NOMO-1 treated with dmso at 0.1 percent for 144 hours (cell line): ENCODE measurements at regions not wholly inside any gene's neighbourhood (a gene's known extent, or its start where the extent isn't known, plus 50 kb on each side); places are given as distances from the start of the nearest gene placed in this dataset.

Experiments used
- DNase-seq: peaks from one replicate; lab custom pipeline; 2025; ENCODE audit not compliant: unreplicated experiment; lab: John Stamatoyannopoulos, UW

DNA sequence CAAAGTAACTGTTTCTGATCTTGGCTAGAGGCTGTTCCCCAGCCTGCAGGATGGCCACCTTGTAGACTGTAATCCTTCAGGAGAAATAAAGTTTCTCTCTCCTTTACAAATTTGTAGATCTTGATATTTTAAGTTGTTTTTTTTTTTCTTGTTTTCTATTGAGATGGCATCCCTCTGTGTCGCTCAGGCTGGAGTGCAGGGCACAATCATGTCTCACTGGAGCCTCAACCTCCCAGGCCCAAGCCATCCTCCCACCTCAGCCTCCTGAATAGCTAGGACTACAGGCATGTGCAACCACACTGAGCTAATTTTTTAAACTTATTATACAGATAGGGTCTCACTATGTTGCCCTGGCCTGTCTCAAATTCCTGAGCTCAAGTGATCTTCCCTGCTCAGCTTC lies 389.8 kb upstream of the LRRC4C start:
- DNase-seq, result no peak

GRCh38 chr11:41851743-41852142 lies 392.3 kb upstream of the LRRC4C start:
- no peak for DNase-seq

- DNase-seq, result no peak
These were observed 402.4 kb upstream of the LRRC4C start for GRCh38 chr11:41861838-41862237.

- DNase-seq, result no peak
These were observed 407.1 kb upstream of the LRRC4C start for GRCh38 chr11:41866525-41866924.

DNA sequence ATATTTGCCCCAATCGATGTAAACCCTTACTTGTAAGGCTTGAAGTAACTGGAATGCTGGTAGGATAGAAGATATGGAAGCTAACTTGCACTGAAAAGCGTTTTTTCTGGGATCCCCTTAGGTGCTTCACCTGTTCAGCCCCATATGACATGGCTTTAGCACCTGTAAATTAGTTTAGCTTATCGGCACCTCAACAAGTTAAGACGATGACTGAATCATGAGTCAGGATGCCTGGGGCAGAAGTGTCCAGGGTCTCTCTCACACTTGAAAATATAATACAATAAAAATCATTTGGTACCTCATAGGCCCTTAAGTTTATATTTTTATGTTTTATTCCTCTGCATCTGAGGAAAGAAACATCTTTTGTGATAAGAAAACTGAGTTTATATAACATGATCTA lies 409.2 kb upstream of the LRRC4C start:
- no peak for DNase-seq

DNA sequence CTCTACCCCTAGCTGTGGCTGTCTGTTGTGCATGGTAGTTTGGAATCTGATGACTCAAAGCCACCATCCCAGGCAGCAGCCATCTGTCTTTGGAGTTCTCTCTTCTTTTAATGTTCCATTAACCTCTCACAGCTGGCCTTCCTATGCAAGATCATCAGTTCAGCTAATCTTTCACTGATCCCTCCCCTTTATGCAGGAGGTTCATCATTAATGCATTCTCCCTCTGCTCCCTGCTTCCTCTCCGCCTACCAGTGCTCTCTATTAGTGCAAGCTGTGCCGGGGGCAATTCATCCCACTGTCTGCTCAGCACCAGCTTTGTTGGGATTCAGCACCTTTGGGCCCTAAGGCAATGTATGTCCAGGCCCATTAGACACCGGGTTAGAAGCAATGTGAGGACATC lies 413.0 kb upstream of the LRRC4C start:
- no peak for DNase-seq

GRCh38 chr11:41872870-41873269 lies 413.4 kb upstream of the LRRC4C start:
- no peak for DNase-seq

DNA sequence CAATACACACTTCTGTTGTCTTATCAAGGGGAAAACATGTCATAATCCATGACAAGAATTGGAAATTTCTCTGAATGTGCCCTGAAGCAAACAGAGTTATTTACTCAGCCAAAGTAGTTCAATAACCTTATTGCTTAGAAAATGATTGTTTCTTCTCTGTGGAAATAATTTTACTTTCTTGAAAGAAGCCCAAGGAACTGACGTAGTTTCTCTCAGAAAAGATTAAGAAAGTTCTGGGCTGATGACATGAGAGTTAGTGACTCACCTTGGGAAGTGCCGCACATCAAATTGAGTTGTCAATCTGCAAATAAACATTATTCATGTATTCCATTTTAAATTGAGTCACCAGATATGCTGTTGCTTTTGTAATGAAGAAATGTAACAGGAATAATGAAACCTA lies 418.6 kb upstream of the LRRC4C start:
- DNase-seq, result no peak

DNA sequence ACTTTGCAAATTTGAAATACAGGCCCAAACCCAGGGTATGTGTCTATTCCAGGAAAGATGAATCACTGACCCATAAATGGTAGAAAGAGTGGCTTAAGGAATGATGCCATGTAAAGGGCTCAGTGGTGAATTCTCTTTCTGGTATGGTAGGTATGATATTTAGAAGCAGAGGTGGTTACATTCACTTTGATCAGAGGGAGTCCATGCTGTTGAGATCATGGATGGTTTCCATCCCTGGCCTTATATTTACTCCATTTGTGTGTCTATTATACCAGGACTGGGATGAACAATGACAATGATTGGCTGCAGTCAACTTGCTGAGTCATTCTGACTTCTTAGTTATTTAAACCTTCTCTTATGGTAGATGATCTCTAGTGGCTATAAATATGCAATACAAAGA lies 419.8 kb upstream of the LRRC4C start:
- no peak for DNase-seq

DNA sequence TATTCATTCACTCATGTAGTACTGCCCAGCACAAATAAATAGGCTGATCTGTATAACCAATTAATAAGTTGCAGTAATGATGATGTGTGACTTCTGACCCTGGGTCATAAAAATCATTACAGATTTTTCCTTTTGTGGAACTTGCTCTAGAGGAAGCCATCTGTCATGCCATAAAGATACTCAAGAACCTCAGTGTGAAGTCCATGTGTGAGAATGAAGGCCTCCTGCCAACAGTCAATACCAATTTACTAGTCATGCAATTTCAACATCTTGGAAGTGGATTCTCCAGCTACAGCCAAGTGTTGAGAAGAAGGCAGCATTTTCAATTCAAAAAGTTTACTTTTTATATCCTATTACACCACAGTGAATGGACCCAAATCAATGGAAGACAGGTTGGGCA lies 435.6 kb upstream of the LRRC4C start:
- DNase-seq, result no peak

GRCh38 chr11:41897991-41898390 lies 438.5 kb upstream of the LRRC4C start:
- no peak for DNase-seq

GRCh38 chr11:41917900-41918299 lies 458.4 kb upstream of the LRRC4C start:
- no peak for DNase-seq

DNA sequence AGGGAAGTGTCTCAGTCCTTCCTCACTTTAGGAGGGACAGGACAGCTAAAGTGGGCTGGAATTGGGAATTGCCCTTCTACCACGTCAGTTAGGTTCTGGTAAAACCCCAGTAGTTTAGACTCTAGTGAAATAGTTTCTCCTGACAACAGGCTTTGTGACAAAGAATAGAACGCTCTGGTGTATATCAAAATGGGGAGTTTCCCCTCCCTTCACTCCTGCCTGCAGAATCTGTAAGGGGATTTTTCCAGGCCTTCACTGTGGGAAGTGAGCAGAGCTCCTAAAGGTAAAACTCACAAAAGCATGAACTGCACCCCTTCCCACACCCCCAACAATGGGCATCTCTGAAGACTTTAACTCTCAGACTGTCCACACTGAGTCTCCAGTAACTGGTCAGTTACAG lies 460.9 kb upstream of the LRRC4C start:
- no peak for DNase-seq

DNA sequence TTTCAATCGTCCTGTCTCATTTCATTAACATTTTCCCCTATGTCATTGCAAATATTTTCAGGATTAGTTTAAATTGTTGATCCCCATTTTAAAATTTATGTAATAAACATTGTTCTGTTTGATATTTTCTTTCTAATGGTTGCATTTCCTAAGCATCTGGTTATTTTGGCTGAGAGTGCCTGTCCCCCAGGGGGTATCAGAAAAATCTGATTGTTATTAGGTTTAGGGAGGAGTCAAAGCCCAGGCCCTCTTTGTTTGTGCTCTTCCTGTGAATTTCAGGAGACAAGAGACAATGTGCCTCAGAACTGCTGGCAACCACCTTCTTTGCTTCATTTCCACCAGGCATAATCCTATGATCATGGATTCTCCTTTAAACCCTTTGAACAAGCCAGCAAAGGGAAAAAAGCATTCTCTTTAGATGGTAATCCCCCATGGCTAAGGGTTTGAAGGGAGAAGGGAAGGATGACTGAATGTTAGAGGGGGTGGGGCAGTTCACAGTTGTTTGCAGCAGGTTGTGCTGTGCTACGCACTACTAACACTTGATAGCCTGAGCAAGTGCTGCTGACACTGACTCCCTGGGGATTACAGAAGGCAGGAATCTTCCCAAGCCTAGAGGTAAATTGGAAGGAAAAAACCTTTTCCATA lies 462.4 kb upstream of the LRRC4C start:
- DNase-seq, result no peak

DNA sequence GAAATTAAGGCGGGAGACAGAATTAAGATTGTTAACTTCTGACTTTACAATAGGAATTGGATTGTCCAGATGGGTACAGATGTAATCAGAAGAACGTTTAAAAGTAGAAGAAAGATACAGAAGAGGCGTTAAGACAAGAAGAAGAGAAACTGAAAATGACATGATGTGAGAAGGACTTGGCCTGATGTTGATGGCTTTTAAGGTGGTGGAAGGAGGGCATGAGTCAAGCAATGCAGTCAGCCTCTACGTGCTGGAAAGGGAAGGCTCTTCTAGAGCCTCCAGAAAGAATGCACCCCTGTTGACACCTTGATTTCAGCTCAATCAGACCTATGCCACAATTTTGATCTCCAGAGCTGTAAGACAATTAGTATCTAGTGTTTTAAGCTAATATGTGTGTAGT lies 466.9 kb upstream of the LRRC4C start:
- DNase-seq, result no peak

- no peak for DNase-seq
These were observed 475.8 kb upstream of the LRRC4C start for GRCh38 chr11:41935241-41935640.

DNA sequence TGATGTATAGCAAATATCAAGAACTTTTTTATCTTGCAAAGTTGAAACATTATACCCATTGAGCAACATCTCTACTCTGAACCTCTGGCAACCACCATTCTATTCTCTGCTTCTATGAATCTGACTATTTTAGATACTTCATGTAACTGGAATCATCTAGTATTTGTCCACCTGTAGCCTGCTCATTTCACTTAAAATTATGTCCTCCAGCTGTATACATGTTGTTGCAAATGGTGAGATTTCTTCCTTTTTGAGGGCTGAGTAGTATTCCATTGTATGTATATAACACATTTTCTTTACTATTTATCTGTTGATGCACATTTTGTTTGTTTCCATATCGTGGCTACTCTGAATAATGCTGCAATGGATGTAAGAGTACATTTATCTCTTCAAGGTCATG lies 476.3 kb upstream of the LRRC4C start:
- no peak for DNase-seq

GRCh38 chr11:41943656-41944055 lies 484.2 kb upstream of the LRRC4C start:
- no peak for DNase-seq

DNA sequence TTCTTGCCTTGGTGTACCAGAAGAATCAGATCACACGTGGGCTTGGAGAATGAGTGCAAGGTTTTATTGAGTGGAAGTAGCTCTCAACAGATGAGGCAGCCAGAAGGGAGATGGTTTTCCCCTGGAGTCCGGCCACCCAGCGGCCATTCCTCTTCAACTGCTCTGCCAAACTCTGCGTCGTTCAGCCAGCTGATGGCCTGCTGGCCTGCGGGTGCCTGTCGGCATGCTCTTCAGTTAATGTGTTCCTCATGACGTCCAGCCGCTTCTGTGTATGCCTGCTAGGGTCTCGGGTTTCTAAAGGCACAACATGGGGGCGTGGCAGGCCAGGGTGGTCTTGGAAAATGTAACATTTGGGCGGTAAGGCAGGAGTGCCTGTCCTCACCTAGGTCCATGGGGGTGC lies 487.9 kb upstream of the LRRC4C start:
- no peak for DNase-seq

DNA sequence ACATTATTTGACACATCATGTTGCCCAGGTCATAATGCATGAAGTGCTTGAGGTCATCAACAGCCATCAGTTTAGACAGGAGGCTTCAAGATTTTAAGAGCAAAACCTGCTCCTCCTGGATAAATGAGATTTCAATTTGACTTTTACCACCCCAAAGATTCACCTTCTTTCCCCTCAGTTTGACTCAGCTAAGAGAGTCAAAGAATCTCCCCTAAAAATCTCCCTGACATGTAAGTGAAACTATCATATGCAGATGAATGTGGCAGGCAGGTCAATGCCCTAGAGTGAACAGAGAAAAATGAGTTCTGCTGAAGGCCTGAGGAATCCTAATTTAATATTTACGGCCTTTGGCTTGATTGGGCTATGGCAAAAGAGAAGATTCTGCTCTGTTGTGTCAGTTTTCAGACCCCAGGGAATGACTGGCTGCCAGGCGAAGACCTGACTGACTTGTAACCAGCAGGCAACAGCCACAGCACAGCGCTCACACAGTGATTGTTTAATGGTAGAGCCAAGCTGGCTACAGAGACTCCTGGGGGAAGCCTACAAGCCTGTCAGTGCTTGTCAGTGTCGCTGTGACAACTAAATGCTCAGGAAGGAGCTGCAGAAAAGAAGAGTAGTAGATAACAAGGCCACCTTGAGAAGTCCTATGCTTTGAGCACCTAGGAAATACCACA lies 491.2 kb upstream of the LRRC4C start:
- no peak for DNase-seq

DNA sequence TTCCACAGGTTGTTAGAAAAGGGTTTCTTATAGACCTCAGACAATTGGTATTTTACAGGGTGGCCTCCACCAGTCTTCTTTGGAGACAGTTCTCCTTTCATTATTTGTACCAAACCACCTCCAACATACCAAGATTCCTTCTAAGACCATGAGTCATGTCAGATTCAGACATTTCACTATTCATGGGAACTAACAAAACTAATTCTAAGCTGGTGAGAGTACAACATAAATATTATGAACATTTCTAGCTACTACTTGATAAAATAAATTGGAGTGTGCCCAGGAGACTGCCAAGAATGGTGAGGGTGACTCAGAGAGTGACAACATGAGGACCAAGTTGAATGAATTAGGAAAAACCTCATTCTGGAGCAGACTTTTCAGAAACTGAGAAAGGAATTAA lies 494.6 kb upstream of the LRRC4C start:
- DNase-seq, result no peak

GRCh38 chr11:41955066-41955465 lies 495.6 kb upstream of the LRRC4C start:
- DNase-seq, result no peak
